Right ventricle myocardium superior (tissue), 1 donor: ENCODE measurements at regions not wholly inside any gene's neighbourhood (a gene's known extent, or its start where the extent isn't known, plus 50 kb on each side); places are given as distances from the start of the nearest gene placed in this dataset.
"Not testable (repeated sequence)": the region's sequence is repeated elsewhere in the genome, so short reads cannot be mapped to it uniquely, and the experiment has no call there.

ENCODE experiments used
- ATAC-seq: fragments of 200-7000 bp; cut with Tn5 transposase; one replicate; pipeline ENCODE4 v1.9.1; 2020; ENCODE audit warnings: mild to moderate bottlenecking; ENCODE audit not compliant: poor library complexity
- DNase-seq: peaks from one replicate; pipeline ENCODE4 v3.0.0-alpha.2; 2020
- intact Hi-C: fragments of 100-400 bp; cut with DNase I; formaldehyde crosslinking; loops from one replicate; pipeline ENCODE4 v1.11.2; 2022
- donor health status: DM: no; HTN: yes; CAD: no; lungs with severe emphysema.

GRCh38 chr20:24418731-24419130 lies 50.7 kb upstream of the SYNDIG1 start:
- ATAC-seq, result no peak
- intact Hi-C loops, result no loop called here
- DNase-seq, result no peak

DNA sequence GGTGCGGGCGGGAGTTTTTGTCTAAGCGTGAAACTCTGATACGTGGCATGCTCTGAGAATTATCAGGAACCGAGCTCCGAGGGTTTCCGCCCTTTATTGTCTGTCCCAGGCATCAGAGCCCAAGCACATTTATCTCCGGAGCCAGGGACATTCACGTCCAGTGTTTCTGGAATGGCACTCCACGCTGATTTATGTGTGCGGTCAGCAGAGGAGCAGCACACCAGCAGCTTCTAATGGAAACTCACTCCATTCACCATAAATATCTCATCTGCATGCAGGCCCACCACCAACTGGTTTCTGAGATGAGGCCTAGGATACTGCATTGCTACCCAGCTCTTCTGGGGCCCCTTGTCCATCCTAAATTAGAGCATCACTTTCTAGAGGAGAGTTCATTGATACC lies 51.9 kb upstream of the SYNDIG1 start:
- DNase-seq, result no peak
- ATAC-seq, result no peak
- intact Hi-C loops, result no loop called here

DNA sequence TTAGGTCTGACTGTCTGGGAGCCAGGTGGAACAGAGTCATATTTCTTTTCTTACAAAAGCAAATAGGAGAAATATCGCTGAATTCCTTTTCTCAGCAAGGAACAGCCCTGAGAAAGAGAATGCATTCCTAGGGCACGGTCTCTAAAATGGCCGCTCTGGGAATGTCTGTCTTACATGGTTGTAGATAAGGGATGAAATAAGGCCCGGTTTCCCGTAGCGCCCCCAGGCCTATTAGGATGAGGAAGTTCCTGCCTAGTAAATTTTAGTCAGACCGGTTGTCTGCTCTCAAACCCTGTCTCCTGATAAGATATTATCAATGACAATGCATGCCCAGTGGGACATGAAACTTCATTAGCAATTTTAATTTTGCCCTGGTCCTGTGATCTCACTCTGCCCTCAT lies 54.0 kb upstream of the SYNDIG1 start:
- intact Hi-C loops, ATAC-seq, DNase-seq: not testable (repeated sequence)

- ATAC-seq, result no peak
- intact Hi-C loops, result no loop called here
- no peak for DNase-seq
Measured at GRCh38 chr20:24411834-24412216, 57.6 kb upstream of the SYNDIG1 start.

- no peak for ATAC-seq
Measured at GRCh38 chr20:24411003-24411833, 58.2 kb upstream of the SYNDIG1 start.

DNA sequence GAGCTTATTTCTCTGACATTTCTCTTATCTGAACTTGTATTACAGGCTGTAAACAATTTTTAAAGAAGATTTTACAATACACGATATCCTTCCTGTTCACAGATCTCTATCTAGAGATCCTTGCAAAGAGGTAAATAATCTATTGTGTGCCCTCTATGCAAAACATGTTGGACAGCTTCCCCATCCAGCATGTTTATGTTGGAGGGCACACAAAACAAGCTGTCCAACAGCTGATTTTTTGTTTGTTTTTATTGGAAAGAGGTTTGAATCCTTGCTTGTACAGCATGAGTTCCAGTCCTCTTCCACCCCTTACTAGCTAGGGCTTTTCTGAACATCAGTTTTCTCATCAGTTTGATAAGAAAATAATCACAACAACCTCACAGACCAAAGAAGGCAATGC lies 62.3 kb upstream of the SYNDIG1 start:
- no peak for ATAC-seq
- no peak for DNase-seq
- intact Hi-C loops, result no loop called here

More at GRCh38 chr20:24411003-24411833, 58.2 kb upstream of the SYNDIG1 start:
- intact Hi-C loops, result no loop called here
- DNase-seq, result no peak

GRCh38 chr20:24406750-24407149 lies 62.7 kb upstream of the SYNDIG1 start:
- DNase-seq, result no peak
- no peak for ATAC-seq
- intact Hi-C loops, result no loop called here

DNA sequence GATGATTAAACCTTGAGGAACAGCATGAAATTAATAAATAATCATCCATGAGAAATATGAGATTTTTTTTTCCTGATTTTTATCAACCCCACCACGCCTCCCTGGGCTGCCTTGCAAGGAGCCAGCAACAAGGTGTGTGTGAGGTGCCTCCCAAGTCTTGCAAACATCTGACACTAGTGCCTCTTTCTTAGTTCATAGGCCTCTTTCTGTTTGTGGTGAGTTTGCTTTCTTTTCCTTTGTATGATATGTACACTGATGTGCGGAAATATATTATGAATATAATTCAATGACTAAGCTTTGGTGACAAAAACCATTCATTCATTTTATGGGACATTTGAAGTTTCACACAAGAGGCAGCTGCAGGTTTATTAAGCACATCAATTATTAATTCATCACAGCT lies 63.2 kb upstream of the SYNDIG1 start:
- intact Hi-C loops, result no loop called here
- DNase-seq (no peak), ATAC-seq (no peak)

DNA sequence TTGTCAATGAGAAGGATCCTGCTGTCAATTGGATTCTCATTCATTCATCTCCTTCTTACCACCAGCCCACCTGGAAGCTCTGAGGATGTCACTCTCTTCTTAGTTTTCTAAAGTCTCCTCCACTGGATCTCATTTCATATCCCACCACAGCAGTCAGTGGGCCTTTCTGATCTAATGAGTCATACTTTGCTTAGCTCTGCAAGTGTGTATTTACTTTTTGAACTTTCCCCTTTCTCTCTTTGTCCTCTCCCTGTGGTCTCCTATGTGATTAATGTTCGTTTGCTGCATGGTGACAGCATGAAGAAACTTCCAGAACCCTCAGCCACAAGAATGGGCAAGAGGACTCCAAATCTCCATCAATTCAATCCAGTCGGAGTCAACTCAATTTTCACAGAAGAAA lies 63.6 kb upstream of the SYNDIG1 start:
- intact Hi-C loops, result no loop called here
- ATAC-seq (no peak), DNase-seq (no peak)

- DNase-seq (no peak), ATAC-seq (no peak)
- intact Hi-C loops, result no loop called here
Measured at GRCh38 chr20:24403406-24403805, 66.0 kb upstream of the SYNDIG1 start.

DNA sequence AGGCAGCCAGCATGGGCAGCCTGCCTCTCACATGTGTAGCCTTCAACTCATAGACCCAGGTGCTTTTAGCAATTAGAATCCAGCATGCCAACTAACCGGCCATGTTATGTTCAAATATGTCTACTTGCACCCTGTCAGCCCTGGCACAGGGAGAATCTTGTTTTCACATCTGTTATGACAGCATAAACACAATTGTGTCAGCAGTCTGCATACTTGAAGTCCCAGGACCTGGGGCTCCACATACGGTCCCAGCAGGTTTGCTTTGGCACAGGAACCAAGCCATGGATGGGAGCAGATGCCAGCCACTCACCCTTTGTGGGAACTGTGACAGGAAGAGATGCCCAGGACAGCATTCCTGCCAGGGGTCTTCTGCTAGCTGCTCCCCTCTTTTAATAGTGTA lies 67.2 kb upstream of the SYNDIG1 start:
- ATAC-seq (no peak), DNase-seq (no peak)
- intact Hi-C loops, result no loop called here

DNA sequence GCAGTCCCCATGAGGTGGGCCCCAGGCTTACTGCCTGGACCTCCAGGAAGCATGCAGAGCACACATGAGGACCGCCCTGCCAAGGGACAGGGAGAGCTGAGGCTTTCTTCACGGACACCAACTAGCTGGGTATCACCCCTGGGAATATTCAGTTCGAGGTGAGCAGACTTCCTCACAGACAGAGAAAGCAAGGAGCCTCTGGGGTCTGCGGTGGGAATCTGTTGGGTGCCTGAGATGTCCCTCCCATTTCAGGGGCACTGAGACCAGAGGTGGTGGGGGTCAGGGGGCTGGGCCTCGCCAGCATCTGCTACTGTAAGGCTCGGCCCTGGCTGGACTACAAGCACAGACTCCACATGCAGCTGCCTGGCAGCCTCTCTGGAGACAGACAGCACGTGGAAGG lies 74.3 kb upstream of the SYNDIG1 start:
- DNase-seq, result no peak
- intact Hi-C loops, result no loop called here
- ATAC-seq, result no peak

GRCh38 chr20:24393903-24394302 lies 75.5 kb upstream of the SYNDIG1 start:
- ATAC-seq, result no peak
- intact Hi-C loops, result no loop called here
- DNase-seq, result no peak

- ATAC-seq (no peak), DNase-seq (no peak)
- intact Hi-C loops, result no loop called here
Measured at GRCh38 chr20:24392612-24393011, 76.8 kb upstream of the SYNDIG1 start.

DNA sequence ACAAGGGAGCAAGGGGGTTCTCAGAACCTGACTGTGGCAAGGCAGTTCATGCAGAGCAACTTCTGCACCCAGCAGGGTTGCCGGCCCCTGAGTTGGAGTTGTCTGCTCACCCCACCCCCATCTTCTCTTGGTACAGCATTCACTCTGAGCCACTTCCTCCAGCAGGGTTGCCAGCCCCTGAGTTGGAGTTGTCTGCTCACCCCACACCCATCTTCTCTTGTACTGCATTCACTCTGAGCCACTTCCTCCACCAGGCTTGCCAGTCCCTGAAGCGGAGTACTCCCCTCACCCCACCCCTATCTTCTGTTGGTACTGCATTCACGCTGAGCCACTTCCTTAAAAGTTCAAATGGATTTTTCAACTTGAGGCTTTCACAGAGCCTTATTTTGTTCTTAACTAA lies 79.7 kb upstream of the SYNDIG1 start:
- intact Hi-C loops, result no loop called here
- peak; percentile 56 for ATAC-seq
- peak; percentile 42 for DNase-seq

- intact Hi-C loops, result no loop called here
- DNase-seq, result no peak
- no peak for ATAC-seq
Measured at GRCh38 chr20:24388828-24389380, 80.5 kb upstream of the SYNDIG1 start.

GRCh38 chr20:24385547-24385946 lies 83.9 kb upstream of the SYNDIG1 start:
- ATAC-seq, result no peak
- intact Hi-C loops, result no loop called here
- no peak for DNase-seq

DNA sequence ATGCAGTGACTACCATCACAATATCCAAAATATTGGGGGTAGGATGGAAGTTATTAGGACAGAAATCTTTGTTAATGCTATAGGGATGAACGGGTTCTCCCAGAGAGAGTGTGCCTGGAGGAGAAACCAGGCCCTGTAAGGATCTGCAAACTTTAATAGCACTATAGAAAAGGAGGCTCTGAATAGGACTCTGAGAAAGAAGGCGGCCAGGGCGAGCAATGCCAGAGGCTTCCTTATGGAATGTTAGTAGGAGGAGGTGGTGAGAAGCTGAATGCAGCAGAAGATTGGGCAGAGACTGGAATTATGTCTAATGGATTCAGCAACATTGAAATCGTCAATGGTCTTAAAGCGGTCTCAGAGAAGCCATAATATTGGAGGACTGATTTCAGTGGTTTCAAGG lies 84.6 kb upstream of the SYNDIG1 start:
- ATAC-seq (no peak), DNase-seq (no peak)
- intact Hi-C loops, result no loop called here

GRCh38 chr20:24382743-24383142 lies 86.7 kb upstream of the SYNDIG1 start:
- ATAC-seq (no peak), DNase-seq (no peak)
- intact Hi-C loops, result no loop called here

GRCh38 chr20:24382331-24382730 lies 87.1 kb upstream of the SYNDIG1 start:
- intact Hi-C loops, result no loop called here
- peak; percentile 41 for ATAC-seq
- DNase-seq, result peak; percentile 45

- DNase-seq (no peak), ATAC-seq (no peak)
- intact Hi-C loops, result no loop called here
Measured at GRCh38 chr20:24381886-24382285, 87.5 kb upstream of the SYNDIG1 start.
